ENCODE measurements at regions not wholly inside any gene's neighbourhood (a gene's known extent, or its start where the extent isn't known, plus 50 kb on each side); places are given as distances from the start of the nearest gene placed in this dataset.

DNA sequence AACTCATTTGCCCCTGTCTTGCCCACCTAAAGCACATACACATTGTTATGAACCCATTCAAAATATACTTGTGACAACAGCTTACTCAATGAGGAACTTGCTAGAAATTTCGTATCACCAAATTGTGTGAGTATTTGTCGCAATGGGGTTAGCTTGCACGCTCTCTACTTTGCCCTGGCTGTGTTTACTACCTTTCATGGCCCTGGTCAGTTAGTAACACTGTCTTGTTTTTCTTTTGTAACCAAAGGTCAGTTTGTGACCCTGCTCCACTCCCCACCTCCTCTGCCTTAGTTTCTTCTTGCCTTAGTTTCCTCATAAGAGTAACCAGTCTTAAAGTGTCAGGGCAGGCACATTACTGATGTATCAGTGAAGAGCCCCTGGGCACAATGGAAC, 205.8 kb upstream of the EEA1 start:
- no peak for DNase-seq (ENCODE audit: low read depth)

GRCh38 chr12:93135286-93136239, 206.5 kb upstream of the EEA1 start:
- DNase-seq (ENCODE audit: low read depth): no peak

- DNase-seq (ENCODE audit: low read depth): no peak
These were observed 207.4 kb upstream of the EEA1 start for GRCh38 chr12:93136253-93137055.

DNA sequence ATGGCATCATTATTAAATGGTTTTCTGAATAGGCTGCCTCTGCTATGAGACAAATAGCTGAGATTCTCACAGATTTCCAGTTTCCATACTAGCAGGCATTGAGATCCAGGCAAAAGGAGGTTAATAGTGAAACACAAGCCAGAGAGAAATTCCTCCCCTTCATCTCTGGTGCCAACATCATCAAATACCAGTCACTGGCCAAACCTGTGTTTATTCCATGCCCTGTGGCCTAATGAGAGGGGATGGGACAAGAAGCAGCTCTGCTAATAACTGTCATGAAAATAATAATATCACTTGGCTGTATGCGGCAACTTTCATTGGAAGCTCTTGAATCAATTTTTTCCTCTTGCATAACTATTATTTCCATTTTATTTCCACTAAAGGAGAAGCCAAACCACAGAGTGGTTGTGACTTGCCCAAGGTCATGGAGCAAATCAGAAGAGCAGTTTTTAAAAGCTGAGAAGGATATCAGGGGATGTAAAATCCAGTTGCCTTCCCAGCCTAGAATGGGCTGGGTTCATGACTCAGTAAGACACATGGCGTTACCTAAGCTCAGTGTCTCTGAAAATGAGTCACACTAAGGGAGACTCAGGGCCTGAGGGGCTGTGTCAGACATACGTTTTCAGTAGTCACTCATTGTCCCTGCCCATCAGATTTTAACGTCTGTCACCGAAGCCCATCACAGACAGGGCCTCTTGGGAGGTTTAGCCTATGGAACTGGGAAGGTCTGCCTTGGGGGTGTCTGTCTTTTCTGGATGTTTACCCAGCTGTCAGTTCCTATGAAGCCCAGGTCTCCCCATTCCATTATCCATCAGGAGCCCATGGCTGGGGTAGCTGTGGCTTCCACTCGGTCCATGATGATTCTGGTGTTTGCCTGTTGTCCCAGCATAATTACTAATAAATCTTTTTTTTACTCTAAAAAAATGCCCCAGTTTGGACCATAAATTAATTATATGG, 208.8 kb upstream of the EEA1 start:
- DNase-seq (ENCODE audit: low read depth): peak; percentile 89

DNA sequence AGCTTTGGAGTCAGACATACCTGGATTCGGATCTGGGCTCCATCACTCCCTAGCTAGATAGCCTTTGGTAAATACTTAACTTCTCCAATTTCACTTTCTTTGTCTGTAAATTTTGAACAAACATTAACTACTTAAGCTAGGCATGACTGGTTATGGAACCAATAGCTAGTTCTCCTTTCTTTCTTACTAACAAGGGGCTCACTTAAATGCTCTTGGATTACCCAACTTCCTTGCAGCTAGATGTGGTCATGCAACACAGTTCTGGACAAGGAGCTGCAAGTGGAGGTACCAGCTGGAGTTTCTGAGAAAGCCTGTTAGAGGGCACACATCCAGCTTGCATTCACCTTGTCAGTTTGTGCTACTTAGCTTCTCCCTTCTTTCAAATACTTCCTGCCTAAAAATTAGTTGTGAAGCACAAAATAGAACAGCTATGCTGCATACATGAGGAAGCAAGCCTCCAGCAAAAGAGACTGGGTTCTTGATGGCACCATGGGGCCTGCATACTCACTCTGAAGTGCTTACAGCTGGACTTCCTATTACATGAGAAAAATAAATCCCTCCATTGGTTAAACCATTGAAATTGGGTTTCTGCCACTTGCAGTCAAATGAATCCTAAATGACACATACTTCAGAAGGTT, 210.1 kb upstream of the EEA1 start:
- DNase-seq (ENCODE audit: low read depth): no peak

GRCh38 chr12:93140325-93140724, 211.2 kb upstream of the EEA1 start:
- DNase-seq (ENCODE audit: low read depth): no peak

GRCh38 chr12:93140801-93141200, 211.7 kb upstream of the EEA1 start:
- DNase-seq (ENCODE audit: low read depth): no peak

DNA sequence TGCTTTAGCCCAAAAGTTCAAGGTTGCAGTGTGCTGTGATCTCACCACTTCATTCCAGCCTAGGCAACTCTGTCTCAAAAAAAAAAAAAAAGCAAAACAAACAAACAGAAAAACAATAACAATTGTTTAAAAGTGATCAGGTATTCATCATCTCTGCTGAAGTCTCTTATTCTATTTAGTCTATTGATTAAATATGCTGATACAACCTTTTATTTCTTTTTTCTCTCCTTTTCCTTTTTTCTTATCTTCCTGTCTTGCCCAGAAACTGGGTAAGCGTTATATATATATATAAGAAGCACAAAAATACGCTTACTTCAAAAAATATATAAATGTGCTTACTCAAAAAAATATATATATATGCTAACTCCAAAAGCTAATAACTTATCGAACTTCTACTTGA, 213.8 kb upstream of the EEA1 start:
- no peak for DNase-seq (ENCODE audit: low read depth)

- DNase-seq (ENCODE audit: low read depth): no peak
These were observed 215.0 kb upstream of the EEA1 start for GRCh38 chr12:93144109-93144508.

- no peak for DNase-seq (ENCODE audit: low read depth)
These were observed 216.0 kb upstream of the EEA1 start for GRCh38 chr12:93145086-93145485.

DNA sequence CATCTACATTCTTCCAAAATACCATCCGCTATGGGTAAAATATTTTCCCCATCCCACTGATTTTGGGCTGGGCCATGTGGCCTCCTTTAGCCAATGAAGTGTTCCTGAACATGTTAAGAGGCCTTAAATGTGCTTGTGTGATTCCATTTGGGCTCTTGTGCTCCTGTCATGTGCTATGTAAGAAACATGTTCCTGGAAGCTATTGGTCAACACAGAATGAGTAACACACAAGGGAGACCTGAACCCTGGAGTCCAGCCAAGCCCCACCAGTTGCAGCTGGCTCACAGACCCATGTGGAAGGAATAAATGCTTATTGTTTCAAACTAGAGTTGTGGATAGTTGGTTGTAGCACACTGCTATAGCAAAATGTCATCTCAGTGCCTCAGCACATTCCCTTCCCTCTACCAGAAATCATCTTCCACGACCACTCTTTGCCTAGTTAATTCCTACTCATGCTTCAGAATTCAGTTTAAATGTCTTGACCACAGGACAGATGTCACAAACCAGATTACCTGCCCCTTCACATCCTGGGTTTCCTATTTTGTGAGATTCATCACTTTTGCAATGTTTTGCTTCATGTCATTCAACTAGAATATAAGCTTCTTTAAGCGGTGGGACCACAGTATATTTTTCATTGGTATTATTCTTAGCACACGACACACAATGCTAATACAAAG, 217.3 kb upstream of the EEA1 start:
- DNase-seq (ENCODE audit: low read depth): no peak

GRCh38 chr12:93146970-93147369, 217.9 kb upstream of the EEA1 start:
- no peak for DNase-seq (ENCODE audit: low read depth)

DNA sequence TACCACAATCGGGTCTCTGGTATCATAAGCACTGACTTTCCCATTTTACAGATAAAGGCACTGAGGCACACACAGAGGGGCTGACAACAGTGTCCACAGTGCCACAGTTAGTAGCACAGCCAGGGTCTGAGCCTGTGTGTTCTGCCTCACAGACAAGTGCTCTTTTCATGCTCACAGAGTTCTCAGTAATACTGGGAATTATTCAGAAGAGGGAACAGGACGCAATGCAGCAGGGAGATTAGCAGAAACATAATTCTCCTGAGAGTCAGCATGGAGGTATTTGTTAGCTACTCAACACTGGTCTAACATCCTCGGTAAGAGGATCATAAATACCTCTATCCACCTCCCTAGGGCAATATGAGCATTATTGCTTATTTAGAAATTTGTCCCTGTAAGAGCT, 219.3 kb upstream of the EEA1 start:
- no peak for DNase-seq (ENCODE audit: low read depth)

- DNase-seq (ENCODE audit: low read depth): no peak
These were observed 220.1 kb upstream of the EEA1 start for GRCh38 chr12:93149229-93149628.

GRCh38 chr12:93151079-93151762, 222.1 kb upstream of the EEA1 start:
- DNase-seq (ENCODE audit: low read depth): no peak

DNA sequence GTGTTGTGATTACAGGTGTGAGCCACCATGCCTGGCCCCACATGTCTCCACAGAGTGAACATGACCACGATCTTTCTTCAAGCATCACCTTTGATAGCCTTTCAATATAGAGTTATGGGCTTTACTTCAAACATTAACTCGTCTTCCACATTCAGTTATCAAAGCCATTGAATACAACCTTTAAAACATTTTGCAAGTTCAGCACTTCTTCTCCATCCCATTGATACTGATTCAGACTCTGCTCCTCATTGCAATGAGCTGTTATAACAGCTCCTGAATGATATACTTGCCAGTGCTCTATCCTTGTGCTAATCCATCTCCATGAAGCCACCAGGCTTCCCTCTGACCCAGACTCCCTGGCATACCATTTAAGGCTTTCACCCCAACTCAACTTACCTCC, 223.5 kb upstream of the EEA1 start:
- DNase-seq (ENCODE audit: low read depth): no peak

- no peak for DNase-seq (ENCODE audit: low read depth)
These were observed 224.2 kb upstream of the EEA1 start for GRCh38 chr12:93153321-93153720.

GRCh38 chr12:93154096-93154728, 223.5 kb upstream of the NUDT4 start:
- DNase-seq (ENCODE audit: low read depth): no peak

DNA sequence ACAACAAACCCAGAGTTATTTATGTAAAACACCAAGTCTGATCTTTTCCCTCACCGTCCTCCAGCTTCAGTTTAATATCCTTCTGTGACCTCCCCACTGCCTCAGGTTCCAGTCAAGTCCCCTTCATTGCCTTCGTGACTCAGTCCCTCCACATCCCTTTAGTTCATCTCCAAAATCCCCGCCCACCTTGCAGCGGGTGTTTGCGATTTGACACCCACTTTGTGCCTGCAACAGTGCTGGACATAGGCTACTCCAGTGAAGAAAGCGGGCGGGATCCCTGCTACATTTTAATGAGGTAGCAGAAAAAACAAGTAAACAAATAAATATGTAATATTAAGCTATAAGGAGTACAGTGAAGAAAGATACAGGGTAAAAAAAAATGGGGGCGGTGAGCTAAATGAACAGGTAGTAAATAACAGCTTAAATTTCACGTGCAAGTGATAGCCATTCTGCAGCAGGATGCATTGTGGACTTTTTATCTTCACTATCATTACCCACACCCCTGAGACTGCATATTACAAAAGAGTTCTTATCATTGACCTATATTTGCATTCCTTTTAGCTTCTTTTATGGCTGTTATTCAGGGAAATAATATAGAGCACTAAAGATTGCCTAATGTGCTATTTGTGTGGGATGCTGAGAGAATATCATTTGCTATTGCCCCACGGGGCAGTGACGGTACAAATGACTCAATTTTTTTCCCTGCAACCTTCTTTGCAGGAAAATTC, 222.8 kb upstream of the NUDT4 start:
- DNase-seq (ENCODE audit: low read depth): no peak
